ENCODE measurements at regions not wholly inside any gene's neighbourhood (a gene's known extent, or its start where the extent isn't known, plus 50 kb on each side); places are given as distances from the start of the nearest gene placed in this dataset.
A peak's percentile ranks its signal among the peaks of the same experiment; 100 is the strongest.

- DNase-seq = peak; percentile 80
Observed at GRCh38 chr14:71855399-71856036, 76.7 kb upstream of the RGS6 start.

DNA sequence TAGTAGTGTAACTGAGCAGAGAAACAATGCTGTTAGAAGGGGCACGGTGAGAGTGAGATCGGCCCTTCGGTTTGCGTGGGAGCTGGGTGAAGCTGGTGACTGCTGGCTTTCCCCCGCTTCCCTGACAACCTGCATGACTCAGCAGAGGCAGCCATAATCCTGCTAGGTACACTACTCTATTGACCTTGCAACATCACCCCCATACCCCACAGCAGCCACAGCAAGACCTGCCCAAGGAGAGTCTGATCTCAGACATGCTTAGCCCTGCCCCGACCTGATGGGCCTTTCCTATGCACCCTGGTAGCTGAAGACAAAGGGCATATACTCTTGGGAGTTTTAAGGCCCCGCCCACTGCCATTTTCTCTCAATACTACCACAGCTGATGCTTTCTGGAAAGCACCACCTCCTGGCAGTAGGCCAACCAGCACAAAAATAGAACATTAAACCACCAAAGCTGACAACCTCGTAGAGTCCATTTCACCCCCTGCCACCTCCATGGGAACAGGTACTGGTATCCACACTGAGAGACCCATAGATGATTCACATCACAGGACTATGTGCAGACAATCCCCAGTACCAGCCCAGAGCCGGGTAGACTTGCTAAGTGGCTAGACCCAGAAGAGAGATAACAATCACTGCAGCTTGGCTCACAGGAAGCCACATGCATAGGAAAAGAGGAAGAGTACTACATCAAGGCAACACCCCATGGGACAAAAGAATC lies 75.9 kb upstream of the RGS6 start:
- DNase-seq = no peak

DNA sequence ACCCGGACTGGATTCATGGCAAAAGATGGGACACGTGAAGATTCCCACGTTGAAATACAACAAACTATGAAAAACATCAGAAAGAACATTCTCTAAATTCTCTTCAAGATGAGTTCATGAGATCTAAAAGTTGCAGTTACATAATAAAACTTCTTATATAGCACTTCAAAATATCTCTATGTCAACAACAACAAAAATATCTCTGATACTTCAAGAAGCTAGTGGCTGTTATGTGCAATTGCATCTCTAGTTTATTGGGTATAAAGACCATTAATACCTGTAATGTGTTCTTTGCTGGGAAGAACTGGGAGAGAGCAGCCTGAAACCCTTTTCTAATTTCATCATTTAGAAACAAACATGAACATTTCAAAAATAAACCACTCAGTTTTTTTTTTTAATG lies 69.2 kb upstream of the RGS6 start:
- DNase-seq = no peak

DNA sequence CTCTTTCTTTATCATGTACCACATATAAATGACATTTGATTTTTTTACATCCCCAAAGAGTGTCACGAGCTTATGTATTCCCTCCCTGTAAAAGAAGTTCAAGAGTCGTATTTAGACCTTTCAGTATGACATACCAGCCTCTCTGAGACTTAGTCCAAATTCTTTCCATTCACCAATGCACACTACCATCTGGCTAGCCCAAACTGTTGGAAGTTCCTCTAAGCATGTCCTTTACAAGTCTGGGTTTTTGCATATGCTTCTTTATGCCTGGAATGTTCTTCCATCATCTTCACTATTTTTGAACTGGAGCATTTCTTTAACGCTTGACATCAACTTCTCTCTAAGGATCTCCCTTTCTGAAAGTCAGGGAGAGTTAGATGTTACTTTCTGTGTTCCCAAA lies 68.5 kb upstream of the RGS6 start:
- DNase-seq = no peak
